Transverse colon (tissue), 3 donors: ENCODE measurements at regions not wholly inside any gene's neighbourhood (a gene's known extent, or its start where the extent isn't known, plus 50 kb on each side); places are given as distances from the start of the nearest gene placed in this dataset.

ENCODE experiments used
- CTCF ChIP-seq, 5 experiments: fragments of 200-600 bp in 3 of 5; fragments of 450-650 bp in 2 of 5; sonication (generic) in 3 of 5; IDR thresholded peaks; 1 replicate in 2 of 5; 2 replicates in 3 of 5; pipeline ENCODE4 v1.5.1; 2016 to 2017; ENCODE audit warnings: antibody characterized with exemption in 5 of 5, inconsistent platforms in 3 of 5, mild to moderate bottlenecking in 2 of 5, moderate library complexity in 1 of 5
- EP300 ChIP-seq: sonication (generic); formaldehyde crosslinking; IDR thresholded peaks from one replicate; pipeline ENCODE4 v1.6.1; 2017; ENCODE audit warnings: antibody characterized with exemption, low read depth
- POLR2A ChIP-seq: fragments of 450-650 bp; IDR thresholded peaks from one replicate; pipeline ENCODE4 v1.6.1; 2016; ENCODE audit warnings: antibody characterized with exemption, mild to moderate bottlenecking, moderate library complexity

GRCh38 chr4:106615961-106616360, 247.4 kb upstream of the GIMD1 start:
- TF ChIP-seq POLR2A (no peak), CTCF (IDR thresholded peaks at IDR 0.05) (no peak), EP300 (no peak)
